ENCODE measurements at regions not wholly inside any gene's neighbourhood (a gene's known extent, or its start where the extent isn't known, plus 50 kb on each side); places are given as distances from the start of the nearest gene placed in this dataset.

- Histone ChIP-seq H3K4me3 (ENCODE audit: low read length in 2 of 2) (no peak overlapping the region), H3K36me3 (ENCODE audit: control insufficient read depth in 2 of 2, insufficient read depth in 2 of 2, low read length in 1 of 2) (no peaks in the 10 kb centered on the region), H3K27me3 (ENCODE audit: control insufficient read depth in 2 of 2, insufficient read depth in 1 of 2, low read length in 1 of 2) (no peaks in the 10 kb centered on the region), H3K27ac (ENCODE audit: low read depth in 1 of 2, low read length in 1 of 2) (no peak overlapping the region), H3K9me3 (ENCODE audit: control insufficient read depth in 2 of 2, insufficient read depth in 1 of 2, low read length in 1 of 2) (no peaks in the 10 kb centered on the region), H3K4me1 (ENCODE audit: control insufficient read depth in 2 of 2, insufficient read depth in 2 of 2, low read length in 2 of 2) (peaks cover 0 to 18% of the 10 kb centered on the region in 2 donors)
- 99% methylated on average over 9 of the region's 9 CpGs for WGBS
- no peak for DNase-seq (ENCODE audit: low read depth in 6 of 9, low spot score in 9 of 9)
These were observed 63.7 kb upstream of the PLAC1 start for GRCh38 chrX:134721766-134722532.

GRCh38 chrX:134718966-134719317 is 60.7 kb upstream of the PLAC1 start:
- Histone ChIP-seq H3K36me3 (ENCODE audit: control insufficient read depth in 2 of 2, insufficient read depth in 2 of 2, low read length in 1 of 2) (no peaks in the 10 kb centered on the region), H3K27ac (ENCODE audit: low read depth in 1 of 2, low read length in 1 of 2) (peak overlapping the region in 1 of 2 donors; percentile 69), H3K4me1 (ENCODE audit: control insufficient read depth in 2 of 2, insufficient read depth in 2 of 2, low read length in 2 of 2) (peaks cover 0 to 37% of the 10 kb centered on the region in 2 donors), H3K27me3 (ENCODE audit: control insufficient read depth in 2 of 2, insufficient read depth in 1 of 2, low read length in 1 of 2) (no peaks in the 10 kb centered on the region), H3K9me3 (ENCODE audit: control insufficient read depth in 2 of 2, insufficient read depth in 1 of 2, low read length in 1 of 2) (no peaks in the 10 kb centered on the region), H3K4me3 (ENCODE audit: low read length in 2 of 2) (no peak overlapping the region)
- DNase-seq (ENCODE audit: low read depth in 6 of 9, low spot score in 9 of 9) = peak in 5 of 9 donors; percentile 28 to 73 (median 43)
- WGBS = 48% methylated on average over 2 of the region's 2 CpGs

- Histone ChIP-seq H3K27ac (ENCODE audit: low read depth in 1 of 2, low read length in 1 of 2) (peak overlapping the region in 1 of 2 donors; percentile 69), H3K36me3 (ENCODE audit: control insufficient read depth in 2 of 2, insufficient read depth in 2 of 2, low read length in 1 of 2) (no peaks in the 10 kb centered on the region), H3K4me3 (ENCODE audit: low read length in 2 of 2) (no peak overlapping the region), H3K27me3 (ENCODE audit: control insufficient read depth in 2 of 2, insufficient read depth in 1 of 2, low read length in 1 of 2) (no peaks in the 10 kb centered on the region), H3K4me1 (ENCODE audit: control insufficient read depth in 2 of 2, insufficient read depth in 2 of 2, low read length in 2 of 2) (peaks cover 0 to 37% of the 10 kb centered on the region in 2 donors), H3K9me3 (ENCODE audit: control insufficient read depth in 2 of 2, insufficient read depth in 1 of 2, low read length in 1 of 2) (no peaks in the 10 kb centered on the region)
- 84% methylated on average over 5 of the region's 5 CpGs for WGBS
- DNase-seq (ENCODE audit: low read depth in 6 of 9, low spot score in 9 of 9) = no peak
These were observed 60.1 kb upstream of the PLAC1 start for GRCh38 chrX:134718105-134718965.

GRCh38 chrX:134717698-134718097 is 59.4 kb upstream of the PLAC1 start:
- Histone ChIP-seq H3K27ac (ENCODE audit: low read depth in 1 of 2, low read length in 1 of 2) (no peak overlapping the region), H3K27me3 (ENCODE audit: control insufficient read depth in 2 of 2, insufficient read depth in 1 of 2, low read length in 1 of 2) (no peaks in the 10 kb centered on the region), H3K4me1 (ENCODE audit: control insufficient read depth in 2 of 2, insufficient read depth in 2 of 2, low read length in 2 of 2) (peaks cover 0 to 37% of the 10 kb centered on the region in 2 donors), H3K4me3 (ENCODE audit: low read length in 2 of 2) (no peak overlapping the region), H3K36me3 (ENCODE audit: control insufficient read depth in 2 of 2, insufficient read depth in 2 of 2, low read length in 1 of 2) (no peaks in the 10 kb centered on the region), H3K9me3 (ENCODE audit: control insufficient read depth in 2 of 2, insufficient read depth in 1 of 2, low read length in 1 of 2) (no peaks in the 10 kb centered on the region)
- 100% methylated on average over 1 of the region's 1 CpG for WGBS
- no peak for DNase-seq (ENCODE audit: low read depth in 6 of 9, low spot score in 9 of 9)

GRCh38 chrX:134716620-134717012 is 58.3 kb upstream of the PLAC1 start:
- DNase-seq (ENCODE audit: low read depth in 6 of 9, low spot score in 9 of 9) = no peak
- Histone ChIP-seq H3K36me3 (ENCODE audit: control insufficient read depth in 2 of 2, insufficient read depth in 2 of 2, low read length in 1 of 2) (no peaks in the 10 kb centered on the region), H3K9me3 (ENCODE audit: control insufficient read depth in 2 of 2, insufficient read depth in 1 of 2, low read length in 1 of 2) (no peaks in the 10 kb centered on the region), H3K27me3 (ENCODE audit: control insufficient read depth in 2 of 2, insufficient read depth in 1 of 2, low read length in 1 of 2) (no peaks in the 10 kb centered on the region), H3K4me1 (ENCODE audit: control insufficient read depth in 2 of 2, insufficient read depth in 2 of 2, low read length in 2 of 2) (peaks cover 0 to 37% of the 10 kb centered on the region in 2 donors), H3K4me3 (ENCODE audit: low read length in 2 of 2) (no peak overlapping the region), H3K27ac (ENCODE audit: low read depth in 1 of 2, low read length in 1 of 2) (no peak overlapping the region)
- 95% methylated on average over 5 of the region's 5 CpGs for WGBS

- no peaks in the 10 kb centered on the region for H3K9me3 ChIP-seq (ENCODE audit: control insufficient read depth in 2 of 2, insufficient read depth in 1 of 2, low read length in 1 of 2)
These were observed 57.8 kb upstream of the PLAC1 start for GRCh38 chrX:134715930-134716619.

GRCh38 chrX:134714633-134715110 is 56.4 kb upstream of the PLAC1 start:
- H3K4me1 ChIP-seq (ENCODE audit: control insufficient read depth in 2 of 2, insufficient read depth in 2 of 2, low read length in 2 of 2) = peaks cover 0 to 37% of the 10 kb centered on the region in 2 donors
- no peaks in the 10 kb centered on the region for H3K27me3 ChIP-seq (ENCODE audit: control insufficient read depth in 2 of 2, insufficient read depth in 1 of 2, low read length in 1 of 2)
- no peaks in the 10 kb centered on the region for H3K9me3 ChIP-seq (ENCODE audit: control insufficient read depth in 2 of 2, insufficient read depth in 1 of 2, low read length in 1 of 2)
- H3K36me3 ChIP-seq (ENCODE audit: control insufficient read depth in 2 of 2, insufficient read depth in 2 of 2, low read length in 1 of 2) = no peaks in the 10 kb centered on the region
- H3K27ac ChIP-seq (ENCODE audit: low read depth in 1 of 2, low read length in 1 of 2) = no peak overlapping the region
- whole genome bisulfite sequencing = 97% methylated on average over 3 of the region's 3 CpGs
- no peak for DNase-seq (ENCODE audit: low read depth in 6 of 9, low spot score in 9 of 9)
- no peak overlapping the region for H3K4me3 ChIP-seq (ENCODE audit: low read length in 2 of 2)

More at GRCh38 chrX:134715930-134716619, 57.8 kb upstream of the PLAC1 start:
- H3K27me3 ChIP-seq (ENCODE audit: control insufficient read depth in 2 of 2, insufficient read depth in 1 of 2, low read length in 1 of 2) = no peaks in the 10 kb centered on the region
- H3K4me1 ChIP-seq (ENCODE audit: control insufficient read depth in 2 of 2, insufficient read depth in 2 of 2, low read length in 2 of 2) = peaks cover 0 to 37% of the 10 kb centered on the region in 2 donors
- H3K27ac ChIP-seq (ENCODE audit: low read depth in 1 of 2, low read length in 1 of 2) = no peak overlapping the region
- H3K36me3 ChIP-seq (ENCODE audit: control insufficient read depth in 2 of 2, insufficient read depth in 2 of 2, low read length in 1 of 2) = no peaks in the 10 kb centered on the region
- WGBS = 43% methylated on average over 5 of the region's 5 CpGs
- peak in 8 of 9 donors; percentile 23 to 82 (median 56) for DNase-seq (ENCODE audit: low read depth in 6 of 9, low spot score in 9 of 9)
- no peak overlapping the region for H3K4me3 ChIP-seq (ENCODE audit: low read length in 2 of 2)

- Histone ChIP-seq H3K36me3 (ENCODE audit: control insufficient read depth in 2 of 2, insufficient read depth in 2 of 2, low read length in 1 of 2) (no peaks in the 10 kb centered on the region), H3K27ac (ENCODE audit: low read depth in 1 of 2, low read length in 1 of 2) (no peak overlapping the region), H3K4me3 (ENCODE audit: low read length in 2 of 2) (no peak overlapping the region), H3K27me3 (ENCODE audit: control insufficient read depth in 2 of 2, insufficient read depth in 1 of 2, low read length in 1 of 2) (no peaks in the 10 kb centered on the region), H3K4me1 (ENCODE audit: control insufficient read depth in 2 of 2, insufficient read depth in 2 of 2, low read length in 2 of 2) (peaks cover 0 to 35% of the 10 kb centered on the region in 2 donors), H3K9me3 (ENCODE audit: control insufficient read depth in 2 of 2, insufficient read depth in 1 of 2, low read length in 1 of 2) (no peaks in the 10 kb centered on the region)
- WGBS = 99% methylated on average over 10 of the region's 10 CpGs
- no peak for DNase-seq (ENCODE audit: low read depth in 6 of 9, low spot score in 9 of 9)
These were observed 55.4 kb upstream of the PLAC1 start for GRCh38 chrX:134713618-134714107.

Measured in thymus (tissue), 11 donors.